ENCODE measurements at regions not wholly inside any gene's neighbourhood (a gene's known extent, or its start where the extent isn't known, plus 50 kb on each side); places are given as distances from the start of the nearest gene placed in this dataset.

- no peak overlapping the region for H3K4me3 ChIP-seq (ENCODE audit: low read length)
- TF ChIP-seq, protein P1, sequence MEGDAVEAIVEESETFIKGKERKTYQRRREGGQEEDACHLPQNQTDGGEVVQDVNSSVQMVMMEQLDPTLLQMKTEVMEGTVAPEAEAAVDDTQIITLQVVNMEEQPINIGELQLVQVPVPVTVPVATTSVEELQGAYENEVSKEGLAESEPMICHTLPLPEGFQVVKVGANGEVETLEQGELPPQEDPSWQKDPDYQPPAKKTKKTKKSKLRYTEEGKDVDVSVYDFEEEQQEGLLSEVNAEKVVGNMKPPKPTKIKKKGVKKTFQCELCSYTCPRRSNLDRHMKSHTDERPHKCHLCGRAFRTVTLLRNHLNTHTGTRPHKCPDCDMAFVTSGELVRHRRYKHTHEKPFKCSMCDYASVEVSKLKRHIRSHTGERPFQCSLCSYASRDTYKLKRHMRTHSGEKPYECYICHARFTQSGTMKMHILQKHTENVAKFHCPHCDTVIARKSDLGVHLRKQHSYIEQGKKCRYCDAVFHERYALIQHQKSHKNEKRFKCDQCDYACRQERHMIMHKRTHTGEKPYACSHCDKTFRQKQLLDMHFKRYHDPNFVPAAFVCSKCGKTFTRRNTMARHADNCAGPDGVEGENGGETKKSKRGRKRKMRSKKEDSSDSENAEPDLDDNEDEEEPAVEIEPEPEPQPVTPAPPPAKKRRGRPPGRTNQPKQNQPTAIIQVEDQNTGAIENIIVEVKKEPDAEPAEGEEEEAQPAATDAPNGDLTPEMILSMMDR (conservative IDR thresholded peaks at IDR 0.05; ENCODE audit: low read length), result no peak
- DNase-seq (ENCODE audit: low read depth), result no peak
These were observed 199.9 kb downstream of the GATA3 start for GRCh38 chr10:8254350-8254749.

- no peak overlapping the region for H3K4me3 ChIP-seq (ENCODE audit: low read length)
- TF ChIP-seq, protein P1 (conservative IDR thresholded peaks at IDR 0.05; ENCODE audit: low read length), result no peak
- DNase-seq (ENCODE audit: low read depth), result no peak
These were observed 200.8 kb downstream of the GATA3 start for GRCh38 chr10:8255301-8255700.

GRCh38 chr10:8260645-8261044, 206.2 kb downstream of the GATA3 start:
- TF ChIP-seq, protein P1 (conservative IDR thresholded peaks at IDR 0.05; ENCODE audit: low read length), result no peak
- no peak overlapping the region for H3K4me3 ChIP-seq (ENCODE audit: low read length)
- DNase-seq (ENCODE audit: low read depth), result no peak

- TF ChIP-seq, protein P1 (conservative IDR thresholded peaks at IDR 0.05; ENCODE audit: low read length), result no peak
- H3K4me3 ChIP-seq (ENCODE audit: low read length), result no peak overlapping the region
- no peak for DNase-seq (ENCODE audit: low read depth)
These were observed 207.8 kb downstream of the GATA3 start for GRCh38 chr10:8262317-8262716.

GRCh38 chr10:8269976-8270375, 215.5 kb downstream of the GATA3 start:
- TF ChIP-seq, protein P1 (conservative IDR thresholded peaks at IDR 0.05; ENCODE audit: low read length), result no peak
- DNase-seq (ENCODE audit: low read depth), result no peak
- H3K4me3 ChIP-seq (ENCODE audit: low read length), result no peak overlapping the region

DNA sequence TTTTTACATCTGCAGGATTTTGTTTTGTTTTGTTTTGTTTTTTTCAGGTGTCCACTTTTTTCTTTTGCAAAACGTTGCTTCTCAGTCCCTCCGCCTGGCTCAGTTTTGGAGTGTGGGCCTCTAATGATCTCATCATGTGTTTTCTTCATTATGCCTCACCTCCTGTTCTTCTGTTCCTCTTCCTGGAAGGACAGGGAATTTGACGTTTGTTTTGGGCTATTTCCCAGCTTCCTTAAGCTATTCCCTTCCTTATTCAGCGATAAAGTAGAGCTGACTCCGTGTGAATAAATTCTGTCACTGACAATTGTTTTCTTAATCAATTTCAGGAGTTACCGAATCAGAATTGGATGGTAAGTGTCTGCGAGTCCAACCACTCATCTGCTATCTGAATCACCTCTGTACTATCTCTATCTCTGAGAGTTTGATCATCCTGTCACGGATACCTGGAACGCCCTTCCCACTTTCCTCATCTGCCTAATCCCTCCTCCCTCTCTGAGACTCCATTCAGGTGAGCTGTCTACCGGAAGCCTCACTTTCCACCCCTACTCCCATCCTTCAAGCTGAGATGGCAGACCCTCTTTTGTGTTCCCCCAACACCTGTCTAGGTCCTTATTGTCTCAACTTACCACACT, 218.4 kb downstream of the GATA3 start:
- TF ChIP-seq, protein P1 (conservative IDR thresholded peaks at IDR 0.05; ENCODE audit: low read length), result no peak
- H3K4me3 ChIP-seq (ENCODE audit: low read length), result no peak overlapping the region
- no peak for DNase-seq (ENCODE audit: low read depth)

- DNase-seq (ENCODE audit: low read depth), result no peak
- no peak overlapping the region for H3K4me3 ChIP-seq (ENCODE audit: low read length)
- TF ChIP-seq, protein P1 (conservative IDR thresholded peaks at IDR 0.05; ENCODE audit: low read length), result no peak
These were observed 219.3 kb downstream of the GATA3 start for GRCh38 chr10:8273749-8274148.

Data from AG10803 (cell line).